SK-N-MC (cell line): ENCODE measurements at regions not wholly inside any gene's neighbourhood (a gene's known extent, or its start where the extent isn't known, plus 50 kb on each side); places are given as distances from the start of the nearest gene placed in this dataset.

Experiments
- EZH2 ChIP-seq: fragments of 200-600 bp; sonication (generic); IDR thresholded peaks from one replicate; pipeline ENCODE4 v1.6.1; 2017; ENCODE audit warnings: antibody characterized with exemption
- FOXP2 ChIP-seq: optimal IDR thresholded peaks from 2 replicates; pipeline ENCODE3; 2011; ENCODE audit warnings: mild to moderate bottlenecking, moderate library complexity; ENCODE audit not compliant: insufficient read depth; ENCODE audit errors: extremely low read length, control extremely low read depth
- POLR2AphosphoS5 ChIP-seq: IDR thresholded peaks from 2 replicates; pipeline ENCODE4 v1.6.1; 2012; ENCODE audit warnings: mild to moderate bottlenecking, low read depth, low read length, borderline replicate concordance

GRCh38 chr15:95405447-95405846 is 925.1 kb upstream of the NR2F2 start:
- no peak for TF ChIP-seq POLR2AphosphoS5
- TF ChIP-seq EZH2: no peak
- TF ChIP-seq FOXP2: no peak
